ENCODE measurements at regions not wholly inside any gene's neighbourhood (a gene's known extent, or its start where the extent isn't known, plus 50 kb on each side); places are given as distances from the start of the nearest gene placed in this dataset.
"Not testable (repeated sequence)": the region's sequence is repeated elsewhere in the genome, so short reads cannot be mapped to it uniquely, and the experiment has no call there.

- not testable (repeated sequence) for H3K27me3 Mint-ChIP-seq; H3K27ac Mint-ChIP-seq; DNase-seq; H3K4me1 Mint-ChIP-seq (ENCODE audit: low read depth); H3K4me3 Mint-ChIP-seq; H3K36me3 Mint-ChIP-seq (ENCODE audit: low read depth); H3K9me3 Mint-ChIP-seq
These were observed 4394.2 kb upstream of the TPTE start for GRCh38 chr21:6126976-6127732.

- not testable (repeated sequence) for H3K27ac Mint-ChIP-seq; H3K27me3 Mint-ChIP-seq; H3K4me1 Mint-ChIP-seq (ENCODE audit: low read depth); H3K4me3 Mint-ChIP-seq; H3K36me3 Mint-ChIP-seq (ENCODE audit: low read depth); H3K9me3 Mint-ChIP-seq; DNase-seq
These were observed 4390.6 kb upstream of the TPTE start for GRCh38 chr21:6130734-6131133.

- not testable (repeated sequence) for H3K36me3 Mint-ChIP-seq (ENCODE audit: low read depth); H3K9me3 Mint-ChIP-seq
These were observed 4388.0 kb upstream of the TPTE start for GRCh38 chr21:6133373-6133772.

GRCh38 chr21:6133852-6134630, 4387.3 kb upstream of the TPTE start:
- not testable (repeated sequence) for H3K9me3 Mint-ChIP-seq; DNase-seq; H3K27ac Mint-ChIP-seq; H3K27me3 Mint-ChIP-seq; H3K4me3 Mint-ChIP-seq; H3K36me3 Mint-ChIP-seq (ENCODE audit: low read depth); H3K4me1 Mint-ChIP-seq (ENCODE audit: low read depth)

More at GRCh38 chr21:6133373-6133772, 4388.0 kb upstream of the TPTE start:
- not testable (repeated sequence) for H3K27me3 Mint-ChIP-seq; DNase-seq; H3K27ac Mint-ChIP-seq; H3K4me1 Mint-ChIP-seq (ENCODE audit: low read depth); H3K4me3 Mint-ChIP-seq

GRCh38 chr21:6136732-6137131, 4384.7 kb upstream of the TPTE start:
- not testable (repeated sequence) for H3K4me1 Mint-ChIP-seq (ENCODE audit: low read depth); H3K9me3 Mint-ChIP-seq; H3K36me3 Mint-ChIP-seq (ENCODE audit: low read depth); H3K27me3 Mint-ChIP-seq; H3K4me3 Mint-ChIP-seq; DNase-seq; H3K27ac Mint-ChIP-seq

GRCh38 chr21:6138244-6139136, 4382.9 kb upstream of the TPTE start:
- not testable (repeated sequence) for H3K4me3 Mint-ChIP-seq; H3K4me1 Mint-ChIP-seq (ENCODE audit: low read depth); DNase-seq; H3K27me3 Mint-ChIP-seq; H3K27ac Mint-ChIP-seq; H3K36me3 Mint-ChIP-seq (ENCODE audit: low read depth); H3K9me3 Mint-ChIP-seq

- not testable (repeated sequence) for H3K4me3 Mint-ChIP-seq; H3K27me3 Mint-ChIP-seq; H3K27ac Mint-ChIP-seq; H3K4me1 Mint-ChIP-seq (ENCODE audit: low read depth); H3K36me3 Mint-ChIP-seq (ENCODE audit: low read depth); H3K9me3 Mint-ChIP-seq; DNase-seq
These were observed 4382.1 kb upstream of the TPTE start for GRCh38 chr21:6139331-6139730.

- H3K4me1 Mint-ChIP-seq (ENCODE audit: low read depth); H3K4me3 Mint-ChIP-seq; H3K9me3 Mint-ChIP-seq; DNase-seq; H3K36me3 Mint-ChIP-seq (ENCODE audit: low read depth); H3K27ac Mint-ChIP-seq; H3K27me3 Mint-ChIP-seq: not testable (repeated sequence)
These were observed 4381.5 kb upstream of the TPTE start for GRCh38 chr21:6139862-6140261.

GRCh38 chr21:6140467-6141137, 4380.8 kb upstream of the TPTE start:
- not testable (repeated sequence) for H3K9me3 Mint-ChIP-seq; H3K36me3 Mint-ChIP-seq (ENCODE audit: low read depth); H3K27me3 Mint-ChIP-seq; H3K27ac Mint-ChIP-seq; H3K4me3 Mint-ChIP-seq; DNase-seq; H3K4me1 Mint-ChIP-seq (ENCODE audit: low read depth)

- not testable (repeated sequence) for H3K27ac Mint-ChIP-seq; H3K36me3 Mint-ChIP-seq (ENCODE audit: low read depth); H3K27me3 Mint-ChIP-seq; H3K9me3 Mint-ChIP-seq; DNase-seq; H3K4me3 Mint-ChIP-seq; H3K4me1 Mint-ChIP-seq (ENCODE audit: low read depth)
These were observed 4380.3 kb upstream of the TPTE start for GRCh38 chr21:6141138-6141474.

GRCh38 chr21:6153154-6153553, 4368.2 kb upstream of the TPTE start:
- H3K9me3 Mint-ChIP-seq; H3K4me1 Mint-ChIP-seq (ENCODE audit: low read depth); DNase-seq; H3K36me3 Mint-ChIP-seq (ENCODE audit: low read depth); H3K4me3 Mint-ChIP-seq; H3K27me3 Mint-ChIP-seq; H3K27ac Mint-ChIP-seq: not testable (repeated sequence)

GRCh38 chr21:6154524-6155320, 4366.7 kb upstream of the TPTE start:
- H3K27me3 Mint-ChIP-seq; DNase-seq; H3K4me1 Mint-ChIP-seq (ENCODE audit: low read depth); H3K27ac Mint-ChIP-seq; H3K4me3 Mint-ChIP-seq; H3K9me3 Mint-ChIP-seq; H3K36me3 Mint-ChIP-seq (ENCODE audit: low read depth): not testable (repeated sequence)

- not testable (repeated sequence) for H3K4me1 Mint-ChIP-seq (ENCODE audit: low read depth); H3K4me3 Mint-ChIP-seq; H3K36me3 Mint-ChIP-seq (ENCODE audit: low read depth); H3K27ac Mint-ChIP-seq; H3K9me3 Mint-ChIP-seq; DNase-seq; H3K27me3 Mint-ChIP-seq
These were observed 4364.5 kb upstream of the TPTE start for GRCh38 chr21:6156712-6157389.

All from activated T-cell treated with anti-CD3 and anti-CD28 coated beads, Interleukin-2, amount 50 U/mL, for 24 hours (primary cell).